ENCODE measurements at regions not wholly inside any gene's neighbourhood (a gene's known extent, or its start where the extent isn't known, plus 50 kb on each side); places are given as distances from the start of the nearest gene placed in this dataset.
"Not testable (repeated sequence)": the region's sequence is repeated elsewhere in the genome, so short reads cannot be mapped to it uniquely, and the experiment has no call there.

DNA sequence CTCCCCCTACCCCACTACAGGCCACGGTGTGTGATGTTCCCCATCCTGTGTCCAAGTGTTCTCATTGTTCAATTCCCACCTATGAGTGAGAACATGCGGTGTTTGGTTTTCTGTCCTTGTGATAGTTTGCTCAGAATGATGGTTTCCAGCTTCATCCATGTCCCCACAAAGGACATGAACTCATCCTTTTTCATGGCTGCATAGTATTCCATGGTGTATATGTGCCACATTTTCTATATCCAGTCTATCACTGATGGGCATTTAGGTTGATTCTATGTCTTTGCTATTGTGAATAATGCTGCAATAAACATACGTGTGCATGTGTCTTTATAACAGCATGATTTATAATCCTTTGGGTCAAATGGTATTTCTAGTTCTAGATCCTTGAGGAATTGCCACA, 573.4 kb downstream of the TMTC2 start:
- H3K9me3 Mint-ChIP-seq, H3K4me3 Mint-ChIP-seq, POLR2A ChIA-PET, ATAC-seq, DNase-seq, H3K4me1 Mint-ChIP-seq, H3K36me3 Mint-ChIP-seq, H3K27ac Mint-ChIP-seq, H3K27me3 Mint-ChIP-seq: not testable (repeated sequence)

DNA sequence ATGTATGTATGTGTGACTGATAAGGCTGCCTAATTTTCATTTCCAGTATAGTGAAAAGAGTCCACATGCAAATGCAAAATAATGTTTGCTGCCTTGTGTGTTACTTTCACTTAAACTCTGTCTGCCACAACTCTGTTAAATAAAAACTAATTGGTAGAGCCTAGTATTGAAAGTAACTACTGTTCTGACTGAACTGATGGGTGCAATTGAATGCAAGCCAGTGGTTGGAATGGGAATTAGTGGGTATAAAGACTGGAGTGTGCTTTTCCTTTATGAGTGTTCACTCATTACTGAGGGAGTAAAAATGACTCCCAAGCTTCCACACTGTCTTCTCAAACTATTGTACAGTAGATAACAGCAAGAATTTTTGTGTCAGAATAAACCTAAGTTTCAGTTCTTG, 571.0 kb downstream of the TMTC2 start:
- Mint-ChIP-seq H3K36me3 (peaks cover 0 to 1% (median 0%) of the 10 kb centered on the region in 3 donors), H3K9me3 (peaks cover 0 to 7% (median 0%) of the 10 kb centered on the region in 9 donors), H3K4me1 (no peaks in the 10 kb centered on the region), H3K4me3 (no peak overlapping the region), H3K27ac (no peak overlapping the region), H3K27me3 (peaks cover 0 to 1% (median 0%) of the 10 kb centered on the region in 5 donors)
- ATAC-seq (no peak), DNase-seq (no peak)
- POLR2A ChIA-PET: no interaction called here

DNA sequence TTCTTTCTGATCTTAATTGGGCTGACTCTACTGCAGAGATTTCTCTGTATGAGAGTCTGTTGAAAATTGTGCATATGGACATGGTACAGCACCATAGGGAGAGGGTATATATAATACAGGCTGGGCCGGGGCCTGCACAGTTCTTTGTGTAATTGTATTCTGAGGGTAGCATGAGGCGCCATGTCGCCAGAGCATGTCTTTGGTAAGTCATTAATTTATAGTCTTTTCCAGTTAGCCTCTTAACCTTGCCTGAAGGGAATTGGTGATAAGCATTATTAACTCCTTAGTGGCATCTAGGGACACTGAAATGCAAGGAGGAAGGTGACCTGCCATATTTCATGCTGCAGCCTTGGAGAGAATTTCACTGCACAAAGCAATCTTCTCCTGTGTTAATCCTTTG, 569.9 kb downstream of the TMTC2 start:
- Mint-ChIP-seq H3K36me3 (peaks cover 0 to 3% (median 0%) of the 10 kb centered on the region in 3 donors), H3K4me3 (no peak overlapping the region), H3K4me1 (no peaks in the 10 kb centered on the region), H3K9me3 (peaks cover 0 to 9% (median 2%) of the 10 kb centered on the region in 9 donors), H3K27ac (no peak overlapping the region), H3K27me3 (peaks cover 0 to 3% (median 0%) of the 10 kb centered on the region in 5 donors)
- no peak for DNase-seq
- no peak for ATAC-seq
- POLR2A ChIA-PET: no interaction called here

DNA sequence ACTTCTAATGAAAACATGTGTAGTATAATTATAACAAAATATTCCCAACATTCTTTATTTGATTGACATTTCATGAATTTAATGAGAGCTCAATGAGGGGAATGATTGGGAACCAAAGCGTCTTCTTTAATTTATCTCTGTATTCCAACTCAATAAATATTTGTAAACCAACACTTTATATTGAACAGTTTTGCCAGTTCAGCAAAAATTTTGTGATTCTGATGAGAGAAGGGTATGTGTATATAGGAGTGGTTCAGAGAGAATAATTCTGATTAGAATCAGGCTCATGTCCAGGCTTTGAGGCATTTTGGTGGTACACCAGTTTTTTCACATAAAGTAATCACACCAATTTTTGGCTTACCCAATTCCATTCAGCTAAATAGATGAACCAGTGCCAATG, 564.2 kb downstream of the TMTC2 start:
- Mint-ChIP-seq H3K4me3 (no peak overlapping the region), H3K27ac (no peak overlapping the region), H3K4me1 (no peaks in the 10 kb centered on the region), H3K9me3 (peaks cover 0 to 15% (median 0%) of the 10 kb centered on the region in 9 donors), H3K36me3 (peaks cover 0 to 3% (median 0%) of the 10 kb centered on the region in 3 donors), H3K27me3 (peaks cover 0 to 3% (median 0%) of the 10 kb centered on the region in 5 donors)
- no peak for ATAC-seq
- POLR2A ChIA-PET: no interaction called here
- no peak for DNase-seq

DNA sequence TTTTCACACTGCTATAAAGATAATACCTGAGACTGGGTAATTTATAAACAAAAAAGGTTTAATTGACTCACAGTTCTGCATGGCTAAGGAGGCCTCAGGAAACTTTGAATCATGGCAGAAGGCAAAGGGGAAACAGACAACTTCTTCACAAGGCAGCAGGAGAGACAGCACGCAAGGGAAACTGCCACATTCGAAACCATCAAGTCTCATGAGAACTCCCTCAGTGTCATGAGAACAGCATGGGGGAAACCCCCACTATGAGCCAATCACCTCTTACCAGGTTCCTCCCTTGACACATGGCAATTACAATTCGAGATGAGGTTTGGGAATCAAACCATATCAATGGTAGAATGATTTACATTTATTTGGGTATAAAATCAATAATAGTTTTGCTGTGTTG, 558.5 kb downstream of the TMTC2 start:
- H3K4me3 Mint-ChIP-seq: no peak overlapping the region
- POLR2A ChIA-PET: no interaction called here
- DNase-seq (no peak), ATAC-seq (no peak)
- no peaks in the 10 kb centered on the region for H3K36me3 Mint-ChIP-seq
- no peaks in the 10 kb centered on the region for H3K27me3 Mint-ChIP-seq
- H3K27ac Mint-ChIP-seq: no peak overlapping the region
- H3K4me1 Mint-ChIP-seq: no peaks in the 10 kb centered on the region
- peaks cover 0 to 8% (median 0%) of the 10 kb centered on the region in 9 donors for H3K9me3 Mint-ChIP-seq

DNA sequence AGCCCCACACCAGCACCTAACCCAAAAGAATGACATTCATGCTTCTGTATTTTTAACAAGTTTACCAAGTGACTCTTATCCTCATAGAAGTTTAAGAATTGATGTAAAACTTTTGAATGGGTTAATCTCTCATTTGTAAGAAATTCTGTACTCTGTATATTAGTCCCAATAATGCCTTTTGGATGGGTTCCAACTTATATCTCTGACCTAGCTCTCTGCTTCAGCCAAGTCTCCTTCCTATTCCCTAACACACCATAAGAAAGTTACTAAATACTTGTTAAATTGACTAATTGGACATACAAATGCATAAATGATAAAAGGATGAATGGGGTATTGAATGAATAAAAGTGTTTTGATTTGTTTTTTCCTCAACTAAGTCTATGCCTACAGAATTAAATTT, 557.3 kb downstream of the TMTC2 start:
- Mint-ChIP-seq H3K9me3 (peaks cover 0 to 8% (median 0%) of the 10 kb centered on the region in 9 donors), H3K36me3 (no peaks in the 10 kb centered on the region), H3K4me1 (no peaks in the 10 kb centered on the region), H3K27ac (no peak overlapping the region), H3K27me3 (no peaks in the 10 kb centered on the region), H3K4me3 (no peak overlapping the region)
- POLR2A ChIA-PET: no interaction called here
- no peak for ATAC-seq
- no peak for DNase-seq

DNA sequence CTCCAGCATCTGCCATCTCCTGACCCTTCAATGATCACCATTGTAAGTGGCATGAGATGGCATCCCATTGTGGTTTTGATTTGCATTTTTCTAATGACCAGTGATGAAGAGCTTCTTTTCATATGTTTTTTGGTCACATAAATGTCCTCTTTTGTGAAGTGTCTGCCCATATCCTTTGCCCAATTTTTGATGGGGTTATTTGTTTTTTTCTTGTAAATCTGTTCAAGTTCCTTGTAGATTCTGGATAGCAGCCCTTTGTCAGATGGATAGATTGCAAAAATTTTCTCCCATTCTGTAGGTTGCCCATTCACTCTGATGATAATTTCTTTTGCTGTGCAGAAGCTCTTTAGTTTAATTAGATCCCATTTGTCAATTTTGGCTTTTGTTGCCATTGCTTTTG, 547.3 kb downstream of the TMTC2 start:
- H3K27ac Mint-ChIP-seq, H3K4me3 Mint-ChIP-seq, H3K4me1 Mint-ChIP-seq, H3K27me3 Mint-ChIP-seq, POLR2A ChIA-PET, DNase-seq, ATAC-seq, H3K36me3 Mint-ChIP-seq: not testable (repeated sequence)
- H3K9me3 Mint-ChIP-seq: peaks cover 0 to 23% (median 14%) of the 10 kb centered on the region in 9 donors

DNA sequence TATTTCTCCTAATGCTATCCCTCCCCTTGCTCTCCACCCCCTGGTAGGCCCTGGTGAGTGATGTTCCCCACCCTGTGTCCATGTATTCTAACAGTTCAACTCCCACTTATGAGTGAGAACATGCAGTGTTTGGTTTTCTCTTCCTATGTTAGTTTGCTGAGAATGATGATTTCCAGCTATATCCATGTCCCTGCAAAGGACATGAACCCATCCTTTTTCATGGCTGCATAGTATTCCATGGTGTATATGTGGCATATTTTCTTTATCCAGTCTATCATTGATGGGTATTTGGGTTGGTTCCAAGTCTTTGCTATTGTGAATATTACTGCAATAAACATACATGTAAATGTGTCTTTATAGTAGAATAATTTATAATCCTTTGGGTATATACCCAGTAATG, 540.3 kb downstream of the TMTC2 start:
- H3K27ac Mint-ChIP-seq, POLR2A ChIA-PET, H3K4me1 Mint-ChIP-seq, ATAC-seq, H3K27me3 Mint-ChIP-seq, H3K36me3 Mint-ChIP-seq, DNase-seq, H3K4me3 Mint-ChIP-seq: not testable (repeated sequence)
- H3K9me3 Mint-ChIP-seq: peaks cover 0 to 36% (median 14%) of the 10 kb centered on the region in 9 donors

DNA sequence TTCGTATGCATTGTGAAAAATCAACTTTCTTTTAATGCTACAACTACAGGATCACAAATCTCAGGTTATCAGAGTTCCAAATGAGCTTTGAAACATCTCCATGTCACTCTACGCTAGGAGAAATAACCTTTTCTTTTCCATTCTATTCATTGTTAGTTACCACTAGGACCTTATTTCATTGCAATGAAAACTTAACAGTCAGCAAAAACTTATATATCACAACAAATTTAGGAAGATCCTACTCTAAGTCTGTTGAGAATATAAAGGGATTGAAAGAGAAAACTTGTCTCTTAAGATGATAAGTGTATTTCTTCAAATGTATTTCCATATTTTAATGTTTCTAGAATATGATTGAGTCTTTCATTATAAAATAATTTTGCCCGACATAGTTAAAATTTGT, 539.1 kb downstream of the TMTC2 start:
- no peak for ATAC-seq
- Mint-ChIP-seq H3K27ac (no peak overlapping the region), H3K27me3 (peaks cover 0 to 3% (median 0%) of the 10 kb centered on the region in 5 donors), H3K4me1 (no peaks in the 10 kb centered on the region), H3K4me3 (no peak overlapping the region), H3K36me3 (no peaks in the 10 kb centered on the region), H3K9me3 (peaks cover 0 to 24% (median 12%) of the 10 kb centered on the region in 9 donors)
- POLR2A ChIA-PET: no interaction called here
- no peak for DNase-seq

DNA sequence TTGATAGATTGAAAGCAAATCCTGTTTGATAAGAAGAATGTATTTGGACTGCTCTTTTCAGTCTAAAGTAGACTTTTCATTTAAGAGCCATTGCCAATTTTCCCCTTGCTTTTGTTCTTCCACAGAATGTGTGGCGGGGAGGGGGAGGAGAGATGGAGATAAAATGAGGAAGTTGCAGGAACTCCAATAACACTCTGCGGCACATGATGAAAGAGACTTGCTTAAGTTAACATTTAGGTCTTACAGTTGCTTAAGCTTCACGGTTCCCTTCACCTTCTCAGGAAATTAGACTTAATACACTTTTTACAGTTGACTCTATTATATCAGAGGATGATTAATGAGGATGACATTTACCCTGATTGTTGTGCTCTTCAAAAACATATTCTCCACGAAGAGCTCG, 537.3 kb downstream of the TMTC2 start:
- Mint-ChIP-seq H3K4me3 (no peak overlapping the region), H3K27ac (no peak overlapping the region), H3K4me1 (no peaks in the 10 kb centered on the region), H3K9me3 (peaks cover 0 to 21% (median 4%) of the 10 kb centered on the region in 9 donors), H3K27me3 (peaks cover 0 to 3% (median 0%) of the 10 kb centered on the region in 5 donors), H3K36me3 (no peaks in the 10 kb centered on the region)
- ATAC-seq (no peak), DNase-seq (no peak)
- POLR2A ChIA-PET: no interaction called here

DNA sequence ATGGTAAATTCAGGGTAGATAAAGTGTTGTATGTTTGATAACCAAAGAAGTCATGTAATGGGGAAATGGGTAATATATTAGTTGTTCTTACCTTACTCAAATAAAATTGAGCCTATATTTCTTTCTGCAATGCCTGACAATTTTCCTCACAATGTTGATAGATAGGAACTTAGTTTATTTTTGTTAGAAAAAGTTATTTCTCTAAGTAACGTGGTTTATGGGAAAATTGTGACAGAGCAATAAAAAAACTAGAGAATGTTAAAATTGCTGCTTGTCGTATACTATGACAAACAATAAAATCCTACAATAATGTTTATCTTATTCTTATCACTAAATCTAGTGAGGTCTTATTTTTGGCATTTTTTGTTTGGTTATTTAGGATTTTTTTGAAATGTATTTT, 534.1 kb downstream of the TMTC2 start:
- peaks cover 0 to 3% (median 0%) of the 10 kb centered on the region in 5 donors for H3K27me3 Mint-ChIP-seq
- POLR2A ChIA-PET: no interaction called here
- H3K4me3 Mint-ChIP-seq: no peak overlapping the region
- no peak overlapping the region for H3K27ac Mint-ChIP-seq
- ATAC-seq (no peak), DNase-seq (no peak)
- H3K4me1 Mint-ChIP-seq: no peaks in the 10 kb centered on the region
- peaks cover 0 to 7% (median 2%) of the 10 kb centered on the region in 9 donors for H3K9me3 Mint-ChIP-seq
- H3K36me3 Mint-ChIP-seq: no peaks in the 10 kb centered on the region

DNA sequence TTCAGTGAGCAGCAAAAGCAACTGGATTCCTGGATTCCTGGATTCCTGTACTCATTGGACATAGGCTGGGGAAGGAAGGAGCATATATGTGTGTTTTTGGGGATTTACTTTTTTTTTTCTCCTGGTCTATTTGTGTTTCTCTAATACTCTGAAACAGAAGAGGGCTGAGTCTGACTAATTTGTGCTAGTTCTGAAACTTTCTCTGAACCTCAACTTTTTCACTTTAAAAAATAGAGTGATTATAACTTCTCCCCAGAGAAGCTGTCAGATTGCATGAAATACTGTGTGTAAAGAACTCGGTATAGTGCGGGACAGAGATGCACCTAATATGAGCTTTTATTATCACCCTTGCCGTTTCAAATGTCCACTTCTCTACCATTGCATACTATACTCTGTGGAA, 529.5 kb downstream of the TMTC2 start:
- H3K4me3 Mint-ChIP-seq: no peak overlapping the region
- no peaks in the 10 kb centered on the region for H3K4me1 Mint-ChIP-seq
- H3K36me3 Mint-ChIP-seq: no peaks in the 10 kb centered on the region
- DNase-seq (no peak), ATAC-seq (no peak)
- POLR2A ChIA-PET: no interaction called here
- no peak overlapping the region for H3K27ac Mint-ChIP-seq
- H3K9me3 Mint-ChIP-seq: peaks cover 0 to 6% (median 0%) of the 10 kb centered on the region in 9 donors
- no peaks in the 10 kb centered on the region for H3K27me3 Mint-ChIP-seq

DNA sequence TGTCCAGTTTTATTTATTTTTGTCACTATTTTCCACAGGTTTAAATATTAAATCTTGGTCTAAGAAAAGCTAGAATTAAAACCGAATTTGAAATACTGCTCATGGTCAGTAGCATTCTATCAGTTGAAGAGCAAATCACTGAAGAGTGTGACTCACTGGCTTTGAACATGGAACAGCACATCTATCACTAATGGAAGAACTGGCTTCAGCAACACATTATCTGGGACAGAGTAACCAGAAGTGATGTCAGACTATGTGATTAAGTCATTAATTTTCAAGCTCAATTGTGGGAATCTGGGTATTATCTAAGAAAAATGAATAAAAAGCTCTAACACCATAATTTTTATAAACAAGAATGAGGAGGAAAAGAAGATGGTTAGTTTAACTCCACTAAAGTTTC, 527.5 kb downstream of the TMTC2 start:
- Mint-ChIP-seq H3K4me3 (no peak overlapping the region), H3K36me3 (no peaks in the 10 kb centered on the region), H3K27me3 (no peaks in the 10 kb centered on the region), H3K9me3 (peaks cover 0 to 6% (median 0%) of the 10 kb centered on the region in 9 donors), H3K27ac (no peak overlapping the region), H3K4me1 (no peaks in the 10 kb centered on the region)
- DNase-seq (no peak), ATAC-seq (no peak)
- POLR2A ChIA-PET: no interaction called here

DNA sequence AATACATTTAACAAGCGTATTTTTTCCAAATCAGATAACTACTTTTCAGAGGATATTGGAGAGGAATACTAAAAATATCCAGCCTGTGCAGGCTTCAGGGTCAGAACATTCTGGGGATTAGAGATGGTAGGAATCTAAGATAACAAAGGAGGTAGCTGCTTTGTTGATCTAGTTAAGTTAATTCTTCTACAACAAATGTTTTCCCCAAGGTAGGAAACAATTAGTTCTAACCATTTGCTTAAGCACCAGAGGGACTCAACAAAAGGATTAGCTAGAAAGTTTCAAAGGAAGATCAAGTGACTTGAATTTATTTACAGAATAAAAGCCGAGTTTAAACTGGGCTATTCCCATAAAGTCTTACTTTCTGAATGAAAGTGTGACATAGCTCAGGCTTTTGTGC, 524.2 kb downstream of the TMTC2 start:
- no peak for DNase-seq
- Mint-ChIP-seq H3K27me3 (no peaks in the 10 kb centered on the region), H3K9me3 (peaks cover 0 to 5% (median 0%) of the 10 kb centered on the region in 9 donors), H3K4me1 (no peaks in the 10 kb centered on the region), H3K36me3 (no peaks in the 10 kb centered on the region), H3K27ac (no peak overlapping the region), H3K4me3 (no peak overlapping the region)
- no peak for ATAC-seq
- POLR2A ChIA-PET: no interaction called here
